Prostate gland (tissue), 2 donors: ENCODE measurements at regions not wholly inside any gene's neighbourhood (a gene's known extent, or its start where the extent isn't known, plus 50 kb on each side); places are given as distances from the start of the nearest gene placed in this dataset.

Experiments used
- DNase-seq: peaks from one replicate; pipeline ENCODE4 v3.0.0-alpha.2; 2019; ENCODE audit warnings: low spot score
- H3K27ac ChIP-seq, 2 donors: fragments of 200-600 bp; sonication (generic); 2 replicates each; pipeline ENCODE4 v1.5.1; 2017 to 2019
- H3K27me3 ChIP-seq: fragments of 200-600 bp; sonication (generic); replicated peaks from 2 replicates; pipeline ENCODE4 v1.5.1; 2019; ENCODE audit not compliant: insufficient read depth
- H3K36me3 ChIP-seq, 2 donors: fragments of 200-600 bp; sonication (generic); 1 replicate in 1 of 2; 2 replicates in 1 of 2; pipeline versions ENCODE4 v1.5.1 to v1.8.1; 2017 to 2019
- H3K4me1 ChIP-seq: fragments of 200-600 bp; sonication (generic); replicated peaks from 2 replicates; pipeline ENCODE4 v1.5.1; 2019
- H3K4me3 ChIP-seq, 2 donors: fragments of 200-600 bp; sonication (generic); 2 replicates each; pipeline ENCODE4 v1.5.1; 2017 to 2019
- H3K9me3 ChIP-seq: fragments of 200-600 bp; sonication (generic); 2 replicates; pipeline ENCODE4 v1.5.1; 2017
- CTCF ChIP-seq, 4 experiments: fragments of 200-600 bp in 2 of 4; fragments of 450-650 bp in 2 of 4; sonication (generic) in 2 of 4; IDR thresholded peaks; 1 replicate in 3 of 4; 2 replicates in 1 of 4; pipeline ENCODE4 v1.5.1; 2016 to 2019; ENCODE audit warnings: antibody characterized with exemption in 4 of 4, mild to moderate bottlenecking in 2 of 4, moderate library complexity in 2 of 4
- POLR2A ChIP-seq: fragments of 450-650 bp; IDR thresholded peaks from one replicate; pipeline ENCODE4 v1.6.1; 2016; ENCODE audit warnings: antibody characterized with exemption, mild to moderate bottlenecking
- POLR2AphosphoS5 ChIP-seq: sonication (generic); formaldehyde crosslinking; IDR thresholded peaks from one replicate; pipeline ENCODE4 v1.6.1; 2017; ENCODE audit warnings: antibody characterized with exemption
- WGBS: methylation state at CpG from one replicate; pipeline ENCODE4 v1.1.5; 2018; 5-methylcytosine and 5-hydroxymethylcytosine counted together
- intact Hi-C: fragments of 100-400 bp; cut with DNase I; formaldehyde crosslinking; loops from one replicate; pipeline ENCODE4 v1.14.2; 2022

- Histone ChIP-seq H3K4me3 (no peak overlapping the region), H3K9me3 (no peaks in the 10 kb centered on the region), H3K4me1 (no peaks in the 10 kb centered on the region), H3K27ac (no peak overlapping the region), H3K36me3 (no peaks in the 10 kb centered on the region), H3K27me3 (no peaks in the 10 kb centered on the region)
- TF ChIP-seq CTCF (IDR thresholded peaks at IDR 0.05) (no peak), POLR2A (no peak), POLR2AphosphoS5 (no peak)
- intact Hi-C loops = no loop called here
- WGBS = 95% methylated on average over 5 of the region's 6 CpGs
- DNase-seq = no peak
Measured at GRCh38 chr5:101860563-101860962, 435.5 kb downstream of the SLCO4C1 start.

- no peaks in the 10 kb centered on the region for H3K36me3 ChIP-seq
- no peak overlapping the region for H3K27ac ChIP-seq
- no peaks in the 10 kb centered on the region for H3K4me1 ChIP-seq
- H3K9me3 ChIP-seq = no peaks in the 10 kb centered on the region
- intact Hi-C loops = no loop called here
- TF ChIP-seq POLR2A (no peak), POLR2AphosphoS5 (no peak)
- no peaks in the 10 kb centered on the region for H3K27me3 ChIP-seq
- 95% methylated on average over 10 of the region's 10 CpGs for WGBS
- DNase-seq = no peak
- H3K4me3 ChIP-seq = no peak overlapping the region
Measured at GRCh38 chr5:101860145-101860544, 435.9 kb downstream of the SLCO4C1 start.

DNA sequence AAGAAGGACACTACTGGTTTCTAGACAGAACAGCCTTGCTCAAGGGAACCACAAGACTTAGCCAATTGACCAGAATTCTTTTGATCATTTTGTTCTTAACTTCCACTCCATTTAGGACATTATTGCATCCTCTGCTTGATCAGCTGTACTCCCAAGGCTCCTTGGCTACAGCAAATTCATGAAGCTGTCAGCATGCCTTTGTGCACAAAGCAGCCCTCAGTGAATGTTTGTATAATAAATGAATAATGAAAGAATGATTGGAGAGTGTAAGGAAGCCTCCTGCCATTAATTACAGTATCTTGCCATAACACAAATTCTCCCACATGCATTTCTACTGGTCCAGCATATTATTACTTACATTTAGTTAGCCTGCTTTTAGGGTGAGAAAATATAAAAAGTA lies 449.6 kb downstream of the SLCO4C1 start:
- Histone ChIP-seq H3K27me3 (no peaks in the 10 kb centered on the region), H3K27ac (no peak overlapping the region), H3K4me3 (no peak overlapping the region), H3K4me1 (no peaks in the 10 kb centered on the region), H3K9me3 (no peaks in the 10 kb centered on the region), H3K36me3 (no peaks in the 10 kb centered on the region)
- no peak for DNase-seq
- intact Hi-C loops = no loop called here
- TF ChIP-seq POLR2A (no peak), CTCF (IDR thresholded peaks at IDR 0.05) (no peak), POLR2AphosphoS5 (no peak)

- intact Hi-C loops = no loop called here
- no peak overlapping the region for H3K4me3 ChIP-seq
- no peak for DNase-seq
- no peak for TF ChIP-seq POLR2AphosphoS5
- TF ChIP-seq POLR2A = no peak
- no peak for TF ChIP-seq CTCF (IDR thresholded peaks at IDR 0.05)
- H3K9me3 ChIP-seq = no peaks in the 10 kb centered on the region
- no peaks in the 10 kb centered on the region for H3K4me1 ChIP-seq
- no peak overlapping the region for H3K27ac ChIP-seq
- no peaks in the 10 kb centered on the region for H3K36me3 ChIP-seq
- H3K27me3 ChIP-seq = no peaks in the 10 kb centered on the region
- 90% methylated on average over 1 of the region's 1 CpG for WGBS
Measured at GRCh38 chr5:101843055-101843454, 453.0 kb downstream of the SLCO4C1 start.

DNA sequence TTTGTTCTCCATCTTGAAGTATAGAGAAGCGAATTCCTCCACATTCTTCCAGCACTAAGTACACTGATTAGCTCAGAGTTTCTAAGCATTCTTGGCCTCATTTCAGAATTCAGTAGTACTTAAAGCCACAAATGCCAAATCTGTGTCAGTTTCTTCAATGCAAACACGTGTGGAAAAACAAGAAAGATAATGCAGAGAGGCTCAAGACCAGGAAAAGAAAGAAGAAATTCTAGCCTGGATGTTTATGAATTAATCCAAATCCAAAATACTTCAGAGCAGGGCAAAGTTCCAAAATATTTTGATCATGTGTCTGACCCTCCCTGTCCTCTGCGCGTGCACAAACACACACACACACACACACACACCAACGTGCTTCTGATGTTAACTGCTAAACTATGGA lies 457.6 kb downstream of the SLCO4C1 start:
- DNase-seq = no peak
- intact Hi-C loops = no loop called here
- WGBS = 26% methylated on average over 5 of the region's 5 CpGs
- no peak overlapping the region for H3K4me3 ChIP-seq
- no peaks in the 10 kb centered on the region for H3K4me1 ChIP-seq
- no peak overlapping the region for H3K27ac ChIP-seq
- H3K9me3 ChIP-seq = no peaks in the 10 kb centered on the region
- H3K36me3 ChIP-seq = no peaks in the 10 kb centered on the region
- TF ChIP-seq POLR2A = no peak
- no peaks in the 10 kb centered on the region for H3K27me3 ChIP-seq

- no peaks in the 10 kb centered on the region for H3K4me1 ChIP-seq
- no peak overlapping the region for H3K27ac ChIP-seq
- DNase-seq = no peak
- no peak overlapping the region for H3K4me3 ChIP-seq
- intact Hi-C loops = no loop called here
- H3K27me3 ChIP-seq = no peaks in the 10 kb centered on the region
- 75% methylated on average over 4 of the region's 4 CpGs for WGBS
- no peaks in the 10 kb centered on the region for H3K9me3 ChIP-seq
- H3K36me3 ChIP-seq = no peaks in the 10 kb centered on the region
- no peak for TF ChIP-seq POLR2A
Measured at GRCh38 chr5:101829255-101829654, 466.8 kb downstream of the SLCO4C1 start.

DNA sequence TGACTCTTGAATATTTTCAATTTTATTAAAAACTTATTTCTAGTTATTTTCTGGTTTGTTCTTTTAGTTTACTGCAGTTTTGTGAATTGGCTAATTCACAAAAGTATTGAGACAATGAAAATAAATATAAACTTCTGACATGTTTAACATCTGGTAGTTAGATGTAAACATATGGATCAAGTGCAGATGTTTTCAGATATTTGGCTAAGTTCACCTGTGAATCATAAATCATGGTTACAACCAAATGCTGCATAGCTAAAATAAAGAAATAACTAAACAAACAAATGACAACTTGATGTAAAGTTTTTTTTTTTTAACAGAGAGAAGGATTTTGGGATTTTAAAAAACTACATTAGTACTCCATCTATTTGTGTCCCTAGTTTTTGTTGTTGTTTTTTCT lies 484.6 kb downstream of the SLCO4C1 start:
- no peak overlapping the region for H3K4me3 ChIP-seq
- no peak overlapping the region for H3K27ac ChIP-seq
- DNase-seq = no peak
- H3K36me3 ChIP-seq = no peaks in the 10 kb centered on the region
- no peaks in the 10 kb centered on the region for H3K27me3 ChIP-seq
- H3K4me1 ChIP-seq = no peaks in the 10 kb centered on the region
- TF ChIP-seq POLR2A (no peak), POLR2AphosphoS5 (no peak), CTCF (IDR thresholded peaks at IDR 0.05) (no peak)
- intact Hi-C loops = no loop called here
- no peaks in the 10 kb centered on the region for H3K9me3 ChIP-seq
